CD4-positive, alpha-beta T cell treated with Interferon gamma for 1 hour (primary cell): ENCODE measurements at regions not wholly inside any gene's neighbourhood (a gene's known extent, or its start where the extent isn't known, plus 50 kb on each side); places are given as distances from the start of the nearest gene placed in this dataset.

Experiments
- DNase-seq: peaks from one replicate; pipeline ENCODE4 v3.0.0-alpha.2; 2020

- no peak for DNase-seq
These were observed 710.8 kb upstream of the WWC1 start for GRCh38 chr5:167580608-167581007.

GRCh38 chr5:167582283-167582682, 709.2 kb upstream of the WWC1 start:
- no peak for DNase-seq

- no peak for DNase-seq
These were observed 708.6 kb upstream of the WWC1 start for GRCh38 chr5:167582886-167583285.

- DNase-seq: no peak
These were observed 706.3 kb upstream of the WWC1 start for GRCh38 chr5:167585184-167585583.

- DNase-seq: no peak
These were observed 703.5 kb upstream of the WWC1 start for GRCh38 chr5:167587772-167588437.

GRCh38 chr5:167592114-167592513, 699.3 kb upstream of the WWC1 start:
- DNase-seq: no peak

- DNase-seq: no peak
These were observed 698.0 kb upstream of the WWC1 start for GRCh38 chr5:167593329-167594060.

GRCh38 chr5:167594061-167594435, 697.4 kb upstream of the WWC1 start:
- DNase-seq: no peak

GRCh38 chr5:167594750-167595149, 696.7 kb upstream of the WWC1 start:
- no peak for DNase-seq

GRCh38 chr5:167595196-167595595, 696.2 kb upstream of the WWC1 start:
- no peak for DNase-seq

- DNase-seq: no peak
These were observed 693.3 kb upstream of the WWC1 start for GRCh38 chr5:167598166-167598565.

GRCh38 chr5:167602067-167602466, 689.4 kb upstream of the WWC1 start:
- DNase-seq: no peak

- no peak for DNase-seq
These were observed 688.3 kb upstream of the WWC1 start for GRCh38 chr5:167603135-167603534.

- no peak for DNase-seq
These were observed 682.8 kb upstream of the WWC1 start for GRCh38 chr5:167608390-167609272.

GRCh38 chr5:167614294-167615021, 677.0 kb upstream of the WWC1 start:
- no peak for DNase-seq

GRCh38 chr5:167616043-167616890, 675.2 kb upstream of the WWC1 start:
- DNase-seq: no peak

GRCh38 chr5:167623354-167623753, 668.1 kb upstream of the WWC1 start:
- no peak for DNase-seq

GRCh38 chr5:167624053-167624452, 667.4 kb upstream of the WWC1 start:
- DNase-seq: no peak

- DNase-seq: no peak
These were observed 664.9 kb upstream of the WWC1 start for GRCh38 chr5:167626341-167627123.

- DNase-seq: no peak
These were observed 661.8 kb upstream of the WWC1 start for GRCh38 chr5:167629634-167630033.

GRCh38 chr5:167631191-167631590, 660.3 kb upstream of the WWC1 start:
- no peak for DNase-seq
